ENCODE measurements at regions not wholly inside any gene's neighbourhood (a gene's known extent, or its start where the extent isn't known, plus 50 kb on each side); places are given as distances from the start of the nearest gene placed in this dataset.

GRCh38 chr1:25038699-25039098, 108.6 kb upstream of the RUNX3 start:
- ATAC-seq (no peak), DNase-seq (no peak)
- Histone ChIP-seq H3K27me3 (no peaks in the 10 kb centered on the region), H3K4me1 (no peaks in the 10 kb centered on the region), H3K4me3 (no peak overlapping the region), H3K27ac (no peak overlapping the region), H3K9me3 (no peaks in the 10 kb centered on the region), H3K36me3 (no peaks in the 10 kb centered on the region)
- intact Hi-C loops (cut with DNase I; ENCODE audit: low total_unique reads) = loop anchor here (5.0 kb wide), 1 partner anchor 64 kb away; no protein-coding TSS in a partner anchor
- in situ Hi-C loops (cut with MboI; ENCODE audit: low sequenced_read_pairs in 4 of 4) = no loop called here
- TF ChIP-seq CTCF (IDR thresholded peaks at IDR 0.05 in 4 of 5, conservative IDR thresholded peaks at IDR 0.05 in 1 of 5) = no peak
- TF ChIP-seq POLR2A (IDR thresholded peaks at IDR 0.05) = no peak

- Histone ChIP-seq H3K36me3 (no peaks in the 10 kb centered on the region), H3K4me1 (no peaks in the 10 kb centered on the region), H3K9me3 (no peaks in the 10 kb centered on the region), H3K4me3 (no peak overlapping the region), H3K27ac (no peak overlapping the region), H3K27me3 (no peaks in the 10 kb centered on the region)
- ATAC-seq (peak in 1 of 2 donors; percentile 29), DNase-seq (no peak)
- no peak for TF ChIP-seq POLR2A (IDR thresholded peaks at IDR 0.05)
- peak; percentile 23 to 53 (median 36) for TF ChIP-seq CTCF (IDR thresholded peaks at IDR 0.05 in 4 of 5, conservative IDR thresholded peaks at IDR 0.05 in 1 of 5)
- intact Hi-C loops (cut with DNase I; ENCODE audit: low total_unique reads) = loop anchor here (5.0 kb wide), 1 partner anchor 65 kb away; no protein-coding TSS in a partner anchor
- in situ Hi-C loops (cut with MboI; ENCODE audit: low sequenced_read_pairs in 4 of 4) = no loop called here
These were observed 107.3 kb upstream of the RUNX3 start for GRCh38 chr1:25037174-25038074.

- Histone ChIP-seq H3K4me1 (no peaks in the 10 kb centered on the region), H3K4me3 (no peak overlapping the region), H3K36me3 (no peaks in the 10 kb centered on the region), H3K27me3 (no peaks in the 10 kb centered on the region), H3K9me3 (no peaks in the 10 kb centered on the region), H3K27ac (no peak overlapping the region)
- DNase-seq = no peak
- in situ Hi-C loops (cut with MboI; ENCODE audit: low sequenced_read_pairs in 4 of 4) = no loop called here
- intact Hi-C loops (cut with DNase I; ENCODE audit: low total_unique reads) = loop anchor here (5.0 kb wide), 1 partner anchor 66 kb away; no protein-coding TSS in a partner anchor
- TF ChIP-seq CTCF (IDR thresholded peaks at IDR 0.05 in 4 of 5, conservative IDR thresholded peaks at IDR 0.05 in 1 of 5) = no peak
- no peak for TF ChIP-seq POLR2A (IDR thresholded peaks at IDR 0.05)
- ATAC-seq = no peak
These were observed 106.1 kb upstream of the RUNX3 start for GRCh38 chr1:25036117-25036546.

GRCh38 chr1:25035523-25036116, 105.5 kb upstream of the RUNX3 start:
- no peaks in the 10 kb centered on the region for H3K9me3 ChIP-seq
- H3K4me1 ChIP-seq = no peaks in the 10 kb centered on the region
- H3K36me3 ChIP-seq = no peaks in the 10 kb centered on the region
- no peak overlapping the region for H3K4me3 ChIP-seq
- DNase-seq (no peak), ATAC-seq (no peak)
- no peak overlapping the region for H3K27ac ChIP-seq
- TF ChIP-seq CTCF (IDR thresholded peaks at IDR 0.05 in 4 of 5, conservative IDR thresholded peaks at IDR 0.05 in 1 of 5) (no peak), POLR2A (IDR thresholded peaks at IDR 0.05) (no peak)
- no peaks in the 10 kb centered on the region for H3K27me3 ChIP-seq
- intact Hi-C loops (cut with DNase I; ENCODE audit: low total_unique reads) (loop anchor here (5.0 kb wide), 1 partner anchor 67 kb away; no protein-coding TSS in a partner anchor), in situ Hi-C loops (cut with MboI; ENCODE audit: low sequenced_read_pairs in 4 of 4) (no loop called here)
